ENCODE measurements at regions not wholly inside any gene's neighbourhood (a gene's known extent, or its start where the extent isn't known, plus 50 kb on each side); places are given as distances from the start of the nearest gene placed in this dataset.

GRCh38 chr4:179465131-179465797 is 2023.0 kb upstream of the AGA start:
- H3K36me3 ChIP-seq (ENCODE audit: control insufficient read depth, insufficient read depth, low read length) = no peaks in the 10 kb centered on the region
- H3K27ac ChIP-seq (ENCODE audit: low read depth, low read length) = peak overlapping the region; percentile 91
- peak overlapping the region; percentile 40 for H3K4me3 ChIP-seq (ENCODE audit: low read depth, low read length)

DNA sequence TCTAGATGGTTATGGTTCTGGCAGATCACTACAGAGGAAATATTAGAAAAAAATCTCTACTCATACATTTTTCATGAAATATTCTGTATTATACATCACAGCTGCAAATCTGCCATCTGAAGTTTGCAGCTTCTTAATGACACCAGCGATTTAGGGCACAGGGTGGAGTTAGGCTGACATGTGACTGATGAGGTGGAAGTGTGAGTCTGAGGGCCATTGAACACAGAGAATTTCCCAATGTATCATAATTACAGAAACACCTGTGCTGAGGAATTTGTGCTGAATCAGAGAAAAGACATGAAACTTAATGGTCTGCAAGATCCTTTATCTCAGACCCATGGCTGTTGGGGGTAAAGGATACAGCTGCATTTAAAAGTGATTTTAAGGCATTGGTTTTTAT is 2025.6 kb upstream of the AGA start:
- H3K9ac ChIP-seq (ENCODE audit: low read depth, low read length) = no peak overlapping the region

More at GRCh38 chr4:179465131-179465797, 2023.0 kb upstream of the AGA start:
- peaks cover 50% of the 10 kb centered on the region for H3K4me1 ChIP-seq (ENCODE audit: control insufficient read depth, insufficient read depth, low read length)
- peaks cover 2% of the 10 kb centered on the region; the same call in 1 of the 2 replicates for H3K9me3 ChIP-seq (ENCODE audit: control insufficient read depth, insufficient read depth, low read length)
- no peaks in the 10 kb centered on the region for H3K27me3 ChIP-seq (ENCODE audit: control insufficient read depth, insufficient read depth, low read length)
- peak overlapping the region; percentile 70 for H3K9ac ChIP-seq (ENCODE audit: low read depth, low read length)

GRCh38 chr4:179472164-179472563 is 2029.9 kb upstream of the AGA start:
- Histone ChIP-seq H3K4me3 (ENCODE audit: low read depth, low read length) (no peak overlapping the region), H3K27me3 (ENCODE audit: control insufficient read depth, insufficient read depth, low read length) (no peaks in the 10 kb centered on the region), H3K9ac (ENCODE audit: low read depth, low read length) (no peak overlapping the region), H3K9me3 (ENCODE audit: control insufficient read depth, insufficient read depth, low read length) (no peaks in the 10 kb centered on the region), H3K27ac (ENCODE audit: low read depth, low read length) (no peak overlapping the region), H3K4me1 (ENCODE audit: control insufficient read depth, insufficient read depth, low read length) (peaks cover 9% of the 10 kb centered on the region), H3K36me3 (ENCODE audit: control insufficient read depth, insufficient read depth, low read length) (no peaks in the 10 kb centered on the region)

More for the DNA sequence above, 2025.6 kb upstream of the AGA start:
- no peaks in the 10 kb centered on the region for H3K27me3 ChIP-seq (ENCODE audit: control insufficient read depth, insufficient read depth, low read length)
- H3K36me3 ChIP-seq (ENCODE audit: control insufficient read depth, insufficient read depth, low read length) = no peaks in the 10 kb centered on the region
- H3K4me1 ChIP-seq (ENCODE audit: control insufficient read depth, insufficient read depth, low read length) = peaks cover 50% of the 10 kb centered on the region
- no peaks in the 10 kb centered on the region for H3K9me3 ChIP-seq (ENCODE audit: control insufficient read depth, insufficient read depth, low read length)
- H3K27ac ChIP-seq (ENCODE audit: low read depth, low read length) = no peak overlapping the region
- no peak overlapping the region for H3K4me3 ChIP-seq (ENCODE audit: low read depth, low read length)

DNA sequence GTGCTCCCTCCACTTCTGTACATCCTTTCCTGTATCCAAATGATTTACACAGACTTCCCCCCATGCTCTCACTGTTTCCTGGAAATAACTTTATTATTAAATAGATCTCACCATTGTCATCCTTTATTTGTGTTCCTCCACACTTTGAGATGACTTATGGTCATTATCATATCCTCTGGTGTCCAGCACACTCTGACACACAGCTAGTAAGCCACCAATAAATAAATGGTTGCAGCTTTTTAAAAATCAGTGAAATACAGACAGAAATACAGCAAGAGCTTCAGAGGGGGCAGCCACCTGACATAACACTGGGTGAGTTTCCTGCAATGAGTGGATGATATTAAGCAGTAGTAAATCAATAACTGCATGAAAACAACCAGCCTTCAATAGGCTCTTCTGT is 2036.4 kb upstream of the AGA start:
- no peaks in the 10 kb centered on the region for H3K27me3 ChIP-seq (ENCODE audit: control insufficient read depth, insufficient read depth, low read length)
- no peak overlapping the region for H3K4me3 ChIP-seq (ENCODE audit: low read depth, low read length)
- H3K9ac ChIP-seq (ENCODE audit: low read depth, low read length) = no peak overlapping the region
- H3K9me3 ChIP-seq (ENCODE audit: control insufficient read depth, insufficient read depth, low read length) = no peaks in the 10 kb centered on the region
- no peak overlapping the region for H3K27ac ChIP-seq (ENCODE audit: low read depth, low read length)
- H3K4me1 ChIP-seq (ENCODE audit: control insufficient read depth, insufficient read depth, low read length) = 0 out of 2 replicates have a peak, but pooled peaks cover 5% of the 10 kb centered on the region
- H3K36me3 ChIP-seq (ENCODE audit: control insufficient read depth, insufficient read depth, low read length) = no peaks in the 10 kb centered on the region

- H3K36me3 ChIP-seq (ENCODE audit: control insufficient read depth, insufficient read depth, low read length) = no peaks in the 10 kb centered on the region
- 0 out of 2 replicates have a peak, but pooled peaks cover 5% of the 10 kb centered on the region for H3K4me1 ChIP-seq (ENCODE audit: control insufficient read depth, insufficient read depth, low read length)
- H3K9me3 ChIP-seq (ENCODE audit: control insufficient read depth, insufficient read depth, low read length) = no peaks in the 10 kb centered on the region
- no peaks in the 10 kb centered on the region for H3K27me3 ChIP-seq (ENCODE audit: control insufficient read depth, insufficient read depth, low read length)
- no peak overlapping the region for H3K4me3 ChIP-seq (ENCODE audit: low read depth, low read length)
- H3K9ac ChIP-seq (ENCODE audit: low read depth, low read length) = no peak overlapping the region
- H3K27ac ChIP-seq (ENCODE audit: low read depth, low read length) = no peak overlapping the region
These were observed 2043.5 kb upstream of the AGA start for GRCh38 chr4:179485781-179486180.

- H3K9ac ChIP-seq (ENCODE audit: low read depth, low read length) = no peak overlapping the region
- H3K4me3 ChIP-seq (ENCODE audit: low read depth, low read length) = no peak overlapping the region
- H3K27me3 ChIP-seq (ENCODE audit: control insufficient read depth, insufficient read depth, low read length) = no peaks in the 10 kb centered on the region
- no peak overlapping the region for H3K27ac ChIP-seq (ENCODE audit: low read depth, low read length)
- 0 out of 2 replicates have a peak, but pooled peaks cover 5% of the 10 kb centered on the region for H3K4me1 ChIP-seq (ENCODE audit: control insufficient read depth, insufficient read depth, low read length)
- no peaks in the 10 kb centered on the region for H3K9me3 ChIP-seq (ENCODE audit: control insufficient read depth, insufficient read depth, low read length)
- H3K36me3 ChIP-seq (ENCODE audit: control insufficient read depth, insufficient read depth, low read length) = no peaks in the 10 kb centered on the region
These were observed 2044.5 kb upstream of the AGA start for GRCh38 chr4:179486570-179487335.

- Histone ChIP-seq H3K4me1 (ENCODE audit: control insufficient read depth, insufficient read depth, low read length) (no peaks in the 10 kb centered on the region), H3K4me3 (ENCODE audit: low read depth, low read length) (no peak overlapping the region), H3K27me3 (ENCODE audit: control insufficient read depth, insufficient read depth, low read length) (no peaks in the 10 kb centered on the region), H3K9me3 (ENCODE audit: control insufficient read depth, insufficient read depth, low read length) (no peaks in the 10 kb centered on the region), H3K9ac (ENCODE audit: low read depth, low read length) (no peak overlapping the region), H3K27ac (ENCODE audit: low read depth, low read length) (no peak overlapping the region), H3K36me3 (ENCODE audit: control insufficient read depth, insufficient read depth, low read length) (no peaks in the 10 kb centered on the region)
These were observed 2050.2 kb upstream of the AGA start for GRCh38 chr4:179492260-179493080.

DNA sequence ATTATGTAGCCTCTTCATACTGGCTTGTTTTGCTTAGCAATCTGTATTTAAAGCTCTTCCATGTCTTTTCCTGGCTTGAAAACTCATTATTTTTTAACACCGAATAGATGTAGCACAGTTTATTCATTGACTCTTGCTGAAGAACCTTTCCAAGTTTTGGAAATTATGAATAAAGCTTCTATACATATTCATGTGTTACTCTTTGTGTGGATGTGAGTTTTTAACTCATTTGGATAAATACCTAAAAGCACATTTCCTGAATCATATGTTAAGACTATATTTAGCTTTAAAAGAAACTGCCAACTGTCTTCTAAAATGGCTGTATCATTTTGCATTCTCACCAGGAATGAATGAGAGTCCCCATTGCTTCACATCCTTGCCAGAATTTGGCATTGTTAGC is 2061.7 kb upstream of the AGA start:
- no peak overlapping the region for H3K4me3 ChIP-seq (ENCODE audit: low read depth, low read length)
- no peaks in the 10 kb centered on the region for H3K4me1 ChIP-seq (ENCODE audit: control insufficient read depth, insufficient read depth, low read length)
- H3K27me3 ChIP-seq (ENCODE audit: control insufficient read depth, insufficient read depth, low read length) = no peaks in the 10 kb centered on the region
- H3K9ac ChIP-seq (ENCODE audit: low read depth, low read length) = no peak overlapping the region
- H3K27ac ChIP-seq (ENCODE audit: low read depth, low read length) = no peak overlapping the region
- H3K36me3 ChIP-seq (ENCODE audit: control insufficient read depth, insufficient read depth, low read length) = no peaks in the 10 kb centered on the region
- H3K9me3 ChIP-seq (ENCODE audit: control insufficient read depth, insufficient read depth, low read length) = 0 out of 2 replicates have a peak, but pooled peaks cover 2% of the 10 kb centered on the region

DNA sequence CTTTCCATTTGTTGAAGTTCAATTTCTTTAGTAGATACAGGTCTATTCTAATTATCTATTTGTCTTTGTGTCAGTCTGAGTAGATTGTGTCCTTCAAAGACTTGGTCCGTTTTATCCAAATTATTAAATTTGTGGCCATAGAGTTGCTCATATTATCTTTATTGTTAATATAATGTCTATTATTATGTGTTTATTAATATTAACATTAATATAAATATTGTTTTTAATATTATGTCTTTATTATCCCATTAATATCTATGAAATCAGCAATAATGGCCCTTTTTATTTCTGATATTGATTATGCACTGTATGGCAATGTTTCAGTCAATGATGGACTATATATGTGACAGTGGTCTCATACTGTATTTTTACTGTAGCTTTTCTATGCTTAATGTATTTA is 2067.3 kb upstream of the AGA start:
- H3K4me1 ChIP-seq (ENCODE audit: control insufficient read depth, insufficient read depth, low read length) = no peaks in the 10 kb centered on the region
- no peaks in the 10 kb centered on the region for H3K27me3 ChIP-seq (ENCODE audit: control insufficient read depth, insufficient read depth, low read length)
- no peak overlapping the region for H3K27ac ChIP-seq (ENCODE audit: low read depth, low read length)
- H3K9me3 ChIP-seq (ENCODE audit: control insufficient read depth, insufficient read depth, low read length) = peaks cover 6% of the 10 kb centered on the region; the same call in 1 of the 2 replicates
- H3K36me3 ChIP-seq (ENCODE audit: control insufficient read depth, insufficient read depth, low read length) = no peaks in the 10 kb centered on the region
- H3K4me3 ChIP-seq (ENCODE audit: low read depth, low read length) = no peak overlapping the region
- no peak overlapping the region for H3K9ac ChIP-seq (ENCODE audit: low read depth, low read length)

GRCh38 chr4:179521952-179522351 is 2079.7 kb upstream of the AGA start:
- no peak overlapping the region for H3K9ac ChIP-seq (ENCODE audit: low read depth, low read length)
- no peak overlapping the region for H3K27ac ChIP-seq (ENCODE audit: low read depth, low read length)
- no peaks in the 10 kb centered on the region for H3K27me3 ChIP-seq (ENCODE audit: control insufficient read depth, insufficient read depth, low read length)
- H3K4me3 ChIP-seq (ENCODE audit: low read depth, low read length) = no peak overlapping the region
- H3K4me1 ChIP-seq (ENCODE audit: control insufficient read depth, insufficient read depth, low read length) = no peaks in the 10 kb centered on the region
- no peaks in the 10 kb centered on the region for H3K9me3 ChIP-seq (ENCODE audit: control insufficient read depth, insufficient read depth, low read length)
- H3K36me3 ChIP-seq (ENCODE audit: control insufficient read depth, insufficient read depth, low read length) = no peaks in the 10 kb centered on the region
